Endometrium (tissue), 2 donors: ENCODE measurements at regions not wholly inside any gene's neighbourhood (a gene's known extent, or its start where the extent isn't known, plus 50 kb on each side); places are given as distances from the start of the nearest gene placed in this dataset.

Experiments
- FAIRE-seq: peaks from 2 replicates; lab custom pipeline; 2012; peaks lifted over from hg19 to GRCh38; lab: Jason Lieb, UNC
- donor health status: control.
- donor health status: control.

DNA sequence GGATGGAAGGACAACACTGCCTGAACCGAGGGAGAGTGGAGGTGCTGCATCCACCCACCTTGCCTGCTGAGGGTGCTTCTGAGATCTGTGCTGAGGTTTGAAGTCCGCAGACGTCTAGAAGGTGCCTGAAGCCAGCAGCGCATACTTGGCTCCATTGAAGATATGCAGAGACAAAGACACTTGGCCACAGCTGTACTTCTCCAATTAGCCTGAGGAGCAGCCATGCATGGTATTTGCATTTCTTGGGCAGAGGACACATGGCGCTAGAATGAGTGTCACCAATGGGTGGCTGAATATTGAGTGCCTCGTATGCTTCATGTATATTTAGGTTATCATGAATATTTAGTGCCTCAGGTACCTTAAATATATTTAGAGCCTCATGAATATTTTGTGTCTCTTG is 128.7 kb upstream of the ATP6AP2 start:
- FAIRE-seq: no peak

- no peak for FAIRE-seq
Measured at GRCh38 chrX:40449956-40450706, 130.6 kb upstream of the ATP6AP2 start.

GRCh38 chrX:40449396-40449795 is 131.4 kb upstream of the ATP6AP2 start:
- no peak for FAIRE-seq

DNA sequence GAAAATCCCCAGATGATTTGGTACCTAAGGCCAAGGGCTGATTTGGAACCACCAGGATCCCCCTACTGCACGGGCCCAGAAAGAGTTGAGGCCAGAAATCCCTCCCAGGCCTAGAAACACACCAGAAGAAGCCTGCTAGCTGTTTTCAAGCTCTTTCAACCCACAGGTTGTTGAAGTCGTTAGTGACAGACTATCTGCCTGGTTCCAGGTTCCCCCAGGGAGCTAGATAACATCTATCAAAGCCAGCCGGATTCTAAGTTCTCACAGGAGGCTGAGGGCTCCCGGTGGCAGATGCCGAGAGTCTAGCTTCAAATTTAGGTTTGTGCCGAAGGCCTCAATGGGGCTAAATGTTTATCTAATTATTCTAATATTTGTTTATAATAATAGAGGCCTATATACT is 132.0 kb upstream of the ATP6AP2 start:
- FAIRE-seq: no peak

- FAIRE-seq: no peak
Measured at GRCh38 chrX:40446921-40447320, 133.8 kb upstream of the ATP6AP2 start.

GRCh38 chrX:40445691-40446090 is 135.1 kb upstream of the ATP6AP2 start:
- FAIRE-seq: no peak

- FAIRE-seq: no peak
Measured at GRCh38 chrX:40444798-40445496, 135.8 kb upstream of the ATP6AP2 start.

DNA sequence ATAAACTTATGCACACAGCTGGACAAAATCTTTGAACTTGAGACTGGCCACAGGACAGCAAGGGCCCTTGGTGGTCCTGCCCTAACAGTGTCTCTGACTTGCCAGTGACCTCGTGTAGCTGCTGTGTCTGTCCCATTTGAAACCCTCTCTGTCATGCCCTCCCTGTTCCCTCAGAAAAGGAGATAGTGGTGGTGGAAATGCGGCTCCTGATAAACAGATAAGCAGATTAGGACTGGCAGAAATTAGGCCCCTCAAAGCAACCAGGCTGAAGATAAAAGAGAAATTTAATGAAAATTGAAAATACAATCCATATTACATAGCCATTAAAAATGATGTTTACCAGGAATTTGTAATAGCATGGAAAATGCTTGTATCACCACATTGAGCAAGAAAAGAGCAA is 136.6 kb upstream of the ATP6AP2 start:
- FAIRE-seq: no peak

DNA sequence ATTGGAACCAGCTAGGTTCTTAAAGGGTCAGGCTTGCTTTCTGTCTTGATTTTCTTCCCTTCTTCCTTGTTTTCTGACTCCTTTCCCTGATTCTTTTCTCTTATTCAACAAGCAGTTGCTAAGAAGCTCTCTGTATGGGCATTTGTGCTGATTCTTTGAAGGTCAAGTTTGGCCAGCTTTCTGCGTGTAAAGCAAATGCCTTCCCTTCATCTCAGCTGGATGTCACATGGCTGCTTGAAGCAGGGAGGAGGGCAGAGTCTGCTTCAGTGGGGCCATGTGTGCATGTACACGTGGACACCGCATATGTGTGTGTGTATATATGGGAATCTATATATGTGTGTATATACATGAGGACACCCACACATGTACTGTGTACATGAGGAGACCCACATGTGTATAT is 139.9 kb upstream of the ATP6AP2 start:
- no peak for FAIRE-seq

- no peak for FAIRE-seq
Measured at GRCh38 chrX:40439625-40440532, 140.9 kb upstream of the ATP6AP2 start.

DNA sequence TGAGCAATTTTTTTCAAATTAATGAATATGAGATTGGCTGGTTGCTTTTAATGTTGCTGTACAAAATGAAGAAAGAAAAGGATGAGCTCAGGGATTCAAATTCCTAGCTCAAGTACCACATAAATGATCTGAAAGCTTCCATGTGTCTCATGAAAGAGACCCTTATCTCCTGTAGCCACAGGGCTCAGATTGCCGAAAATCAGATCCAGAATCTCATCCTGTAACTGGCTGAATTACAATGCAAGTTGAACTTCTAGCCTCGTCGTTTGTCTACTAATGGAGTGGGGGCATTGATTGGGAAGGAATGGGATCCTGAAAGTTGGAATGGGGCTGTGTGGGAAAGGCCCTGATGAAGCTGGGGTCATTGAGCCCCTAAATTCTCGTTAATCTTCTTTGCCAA is 143.4 kb upstream of the ATP6AP2 start:
- no peak for FAIRE-seq

- no peak for FAIRE-seq
Measured at GRCh38 chrX:40434947-40435346, 145.8 kb upstream of the ATP6AP2 start.

DNA sequence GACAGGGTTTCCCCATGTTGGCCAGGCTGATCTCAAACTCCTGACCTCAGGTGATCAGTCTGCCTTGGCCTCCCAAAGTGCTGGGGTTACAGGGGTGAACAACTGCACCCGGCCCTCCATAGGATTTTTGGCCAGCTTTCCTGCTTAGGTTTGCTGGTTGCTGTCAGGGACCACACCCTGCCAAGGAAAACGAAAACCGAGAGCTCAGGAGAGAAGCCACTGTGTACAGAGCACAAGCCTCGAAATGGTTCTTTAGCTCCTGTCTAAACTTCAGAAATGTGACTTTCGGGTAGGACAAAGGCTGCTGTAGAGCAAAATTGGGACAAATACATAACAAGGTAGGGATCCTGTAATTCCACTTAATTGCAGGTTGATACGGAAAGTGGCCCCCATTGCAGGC is 146.3 kb upstream of the ATP6AP2 start:
- no peak for FAIRE-seq

- FAIRE-seq: no peak
Measured at GRCh38 chrX:40433160-40433559, 147.6 kb upstream of the ATP6AP2 start.

- FAIRE-seq: no peak
Measured at GRCh38 chrX:40424259-40424658, 156.5 kb upstream of the ATP6AP2 start.

GRCh38 chrX:40423299-40423698 is 157.5 kb upstream of the ATP6AP2 start:
- FAIRE-seq: no peak

DNA sequence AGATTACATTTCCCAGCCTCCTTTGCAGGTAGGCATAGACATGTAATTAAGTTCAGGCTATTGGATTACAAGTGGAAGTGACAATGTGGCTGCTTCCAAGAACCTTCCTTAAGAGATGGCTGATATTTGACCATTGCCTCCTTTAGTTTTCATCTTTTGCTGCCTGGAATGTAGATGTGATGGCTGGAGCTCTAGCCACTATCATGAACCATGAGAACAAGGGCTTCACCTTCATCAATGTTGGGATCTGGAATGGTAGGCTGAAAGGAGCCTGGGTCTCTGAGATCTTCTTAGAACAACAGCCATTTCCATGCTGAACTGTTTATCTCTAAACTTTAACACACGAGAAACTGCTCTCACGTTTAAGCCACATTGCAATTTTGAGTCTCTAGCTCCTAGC is 158.7 kb upstream of the ATP6AP2 start:
- FAIRE-seq: no peak

- no peak for FAIRE-seq
Measured at GRCh38 chrX:40420899-40421729, 159.7 kb upstream of the ATP6AP2 start.

- no peak for FAIRE-seq
Measured at GRCh38 chrX:40418813-40419195, 162.0 kb upstream of the ATP6AP2 start.

DNA sequence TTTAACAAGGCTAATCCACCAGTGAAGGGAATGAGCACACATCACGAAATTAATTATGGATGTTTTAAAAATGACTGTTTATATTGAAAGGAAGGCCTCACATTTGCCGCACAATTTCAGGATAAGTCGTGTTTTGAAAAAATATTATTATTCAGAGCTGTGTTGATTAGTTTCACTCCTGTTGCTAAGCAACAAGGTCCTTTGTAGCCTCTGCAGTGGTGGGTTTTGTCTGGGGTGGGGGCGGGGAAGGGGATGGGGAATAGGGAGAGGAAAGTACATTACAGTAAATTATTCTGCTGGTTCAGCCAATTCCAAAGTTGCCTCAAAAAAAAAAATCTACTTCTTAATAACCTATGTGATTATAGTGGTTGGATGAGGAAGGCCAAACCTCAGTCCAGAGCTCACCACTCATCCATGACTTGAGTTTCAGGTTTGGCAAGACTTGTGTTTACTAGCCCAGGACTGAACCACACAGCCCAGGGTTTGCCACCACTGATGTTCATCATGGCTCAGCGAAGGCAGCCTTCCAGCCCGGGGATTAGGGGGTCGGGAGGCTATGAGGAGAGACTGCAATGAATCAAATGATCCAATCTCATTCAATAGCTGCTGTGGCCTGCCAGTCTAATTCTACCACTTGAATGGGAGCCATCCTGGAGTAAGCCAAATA is 162.5 kb upstream of the ATP6AP2 start:
- FAIRE-seq: no peak

- FAIRE-seq: no peak
Measured at GRCh38 chrX:40415675-40416074, 165.1 kb upstream of the ATP6AP2 start.
